ENCODE measurements at regions not wholly inside any gene's neighbourhood (a gene's known extent, or its start where the extent isn't known, plus 50 kb on each side); places are given as distances from the start of the nearest gene placed in this dataset.
A peak's percentile ranks its signal among the peaks of the same experiment; 100 is the strongest.

DNA sequence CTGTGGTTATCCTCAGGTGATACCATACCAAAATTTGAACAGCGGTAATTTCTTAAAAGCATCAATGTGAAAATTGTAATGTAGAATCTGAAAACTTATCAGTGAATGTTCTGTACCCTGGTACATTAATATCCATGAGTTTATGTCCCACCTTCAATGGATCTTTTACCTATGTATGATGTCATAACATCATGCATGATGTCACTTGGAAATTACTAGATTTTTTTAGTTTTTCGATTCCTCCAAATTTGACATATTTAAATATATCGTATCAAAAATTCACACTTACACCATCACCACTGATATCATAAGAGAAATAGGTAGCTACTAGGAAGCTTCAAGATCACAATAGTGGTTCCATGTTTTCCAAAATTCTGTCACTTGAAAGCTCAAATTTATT lies 95.0 kb upstream of the AKR1E2 start:
- DNase-seq: no peak

GRCh38 chr10:4725917-4726606 lies 99.9 kb upstream of the AKR1E2 start:
- DNase-seq: peak; percentile 14

- DNase-seq: no peak
Measured at GRCh38 chr10:4723860-4724259, 102.1 kb upstream of the AKR1E2 start.

DNA sequence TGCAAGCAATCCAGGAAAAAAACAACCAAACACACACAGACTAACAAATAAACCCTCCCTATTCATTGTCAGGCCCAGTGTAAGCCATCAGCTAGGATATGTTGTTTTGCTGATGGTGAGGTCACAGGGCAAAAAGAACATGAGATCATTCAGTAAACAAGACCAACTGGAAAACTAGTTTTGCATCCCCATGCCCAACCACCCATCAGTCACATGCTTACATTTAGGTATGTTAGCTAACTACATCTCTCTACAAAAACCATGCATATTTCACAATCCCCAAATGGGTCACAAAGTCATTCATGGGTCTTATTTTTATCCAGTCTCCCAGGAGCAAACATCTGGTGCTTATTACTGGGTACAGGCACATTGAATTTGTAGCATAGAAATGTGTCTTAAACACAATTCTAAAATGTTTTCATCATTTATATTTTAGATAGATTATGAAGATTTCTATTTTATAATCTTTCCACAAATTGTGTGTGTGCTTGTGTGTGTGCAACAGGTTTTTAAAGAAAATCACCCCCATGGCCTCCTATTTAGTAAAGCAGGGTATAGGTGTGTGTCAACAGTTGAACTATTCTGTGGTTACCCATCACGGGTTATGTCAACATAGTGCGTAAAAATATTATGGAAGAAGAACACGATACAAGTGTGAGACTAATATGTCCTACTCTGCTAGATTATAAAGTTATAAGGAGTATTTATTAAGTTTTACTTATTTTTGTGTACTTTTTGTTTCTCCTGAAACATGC lies 103.8 kb upstream of the AKR1E2 start:
- no peak for DNase-seq

- no peak for DNase-seq
Measured at GRCh38 chr10:4720463-4720862, 105.5 kb upstream of the AKR1E2 start.

DNA sequence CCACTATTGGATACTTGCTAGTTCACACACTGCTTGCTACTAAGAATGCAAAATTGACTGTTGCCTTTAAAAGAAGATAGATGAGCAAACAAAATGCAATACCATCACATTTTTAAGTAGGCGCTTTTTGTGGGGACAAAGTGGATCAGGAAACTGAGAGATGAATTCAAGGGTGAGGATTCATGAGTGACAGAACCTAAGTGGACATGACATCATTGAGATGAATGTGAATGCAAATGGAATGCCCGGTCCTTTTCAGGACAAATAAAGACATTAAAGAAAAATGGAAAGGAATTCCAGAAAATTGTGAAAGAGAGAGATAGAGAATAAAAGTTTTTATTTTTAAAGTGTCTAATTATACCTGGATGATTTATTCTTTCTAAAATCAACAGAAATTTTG lies 106.3 kb upstream of the AKR1E2 start:
- DNase-seq: no peak

DNA sequence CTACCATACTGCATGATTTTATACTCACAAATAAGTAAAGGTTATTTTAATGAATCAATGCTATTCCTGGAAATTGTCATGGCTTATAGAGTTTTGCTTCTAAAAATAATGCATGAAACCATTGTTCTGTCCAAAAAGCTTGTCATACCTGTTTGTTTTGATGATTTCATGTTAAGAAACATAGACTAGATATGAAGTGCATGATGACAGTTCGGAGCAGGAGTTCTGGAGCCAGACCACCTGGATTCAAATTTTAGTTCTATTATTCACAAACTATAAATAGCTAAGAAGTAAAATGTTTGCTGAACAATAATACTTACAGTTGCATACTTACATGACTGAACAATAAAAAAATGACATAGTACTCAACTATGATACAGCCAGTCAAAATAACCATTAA lies 107.0 kb upstream of the AKR1E2 start:
- no peak for DNase-seq

DNA sequence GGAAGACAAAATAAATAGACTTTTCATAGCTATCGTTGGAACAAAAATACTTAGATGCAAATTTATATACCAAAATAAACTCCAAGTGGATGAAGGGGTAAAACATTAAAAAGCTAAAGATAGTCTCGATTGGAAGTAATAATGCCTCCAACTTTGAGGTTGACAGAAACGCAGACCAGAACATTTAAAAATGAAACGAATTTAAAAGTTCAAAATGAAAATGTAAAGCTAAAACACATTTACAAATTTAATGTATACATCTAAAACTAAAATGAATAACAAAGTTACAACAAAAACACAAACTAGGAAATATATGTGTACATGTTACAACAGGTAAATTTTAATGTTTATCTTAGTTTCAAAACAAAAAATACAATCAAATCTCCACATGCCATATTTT lies 107.5 kb upstream of the AKR1E2 start:
- DNase-seq: no peak

- DNase-seq: no peak
Measured at GRCh38 chr10:4717670-4718069, 108.3 kb upstream of the AKR1E2 start.

- no peak for DNase-seq
Measured at GRCh38 chr10:4710858-4711257, 115.1 kb upstream of the AKR1E2 start.

- DNase-seq: no peak
Measured at GRCh38 chr10:4708123-4708759, 117.8 kb upstream of the AKR1E2 start.

DNA sequence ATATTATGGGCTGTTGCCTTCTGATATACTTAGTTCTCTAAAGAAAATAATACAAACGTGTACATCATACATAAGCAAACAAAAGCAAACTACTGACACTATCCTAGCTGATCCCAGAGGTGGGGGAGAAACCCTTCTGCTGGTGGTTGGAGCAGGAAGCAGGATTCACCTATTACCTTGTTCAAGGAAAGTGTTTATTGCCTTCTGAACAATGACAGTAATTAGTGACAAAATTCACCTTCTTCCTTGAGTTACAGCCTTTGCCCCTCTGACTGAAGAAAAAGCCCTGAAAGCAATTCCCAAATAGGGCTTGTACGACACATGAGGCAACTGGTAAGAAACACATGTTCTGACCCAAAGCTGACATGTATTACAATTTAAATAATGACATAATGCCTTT lies 118.8 kb upstream of the AKR1E2 start:
- DNase-seq: no peak

GRCh38 chr10:4704034-4704545 lies 121.9 kb upstream of the AKR1E2 start:
- peak; percentile 23 for DNase-seq

DNA sequence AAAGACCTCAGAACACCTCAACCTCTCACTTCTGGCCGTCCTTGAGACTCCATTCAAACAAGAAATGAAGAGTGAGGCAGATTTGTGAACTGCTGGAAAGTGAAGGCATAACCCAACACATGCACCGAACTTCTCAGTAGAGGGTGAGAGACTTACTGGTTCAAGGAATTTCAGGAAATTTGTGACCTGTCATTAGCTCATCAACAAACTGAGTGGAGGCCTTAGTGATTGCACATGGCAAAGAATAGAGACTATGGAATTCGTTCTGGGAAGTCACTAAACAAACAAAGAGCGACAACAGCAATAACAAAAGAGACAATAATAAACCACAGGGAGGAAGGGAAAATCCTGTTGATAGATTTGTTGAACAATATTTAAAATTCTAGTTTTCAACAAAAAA lies 125.0 kb upstream of the AKR1E2 start:
- DNase-seq: no peak

GRCh38 chr10:4699950-4700730 lies 125.9 kb upstream of the AKR1E2 start:
- DNase-seq: no peak

DNA sequence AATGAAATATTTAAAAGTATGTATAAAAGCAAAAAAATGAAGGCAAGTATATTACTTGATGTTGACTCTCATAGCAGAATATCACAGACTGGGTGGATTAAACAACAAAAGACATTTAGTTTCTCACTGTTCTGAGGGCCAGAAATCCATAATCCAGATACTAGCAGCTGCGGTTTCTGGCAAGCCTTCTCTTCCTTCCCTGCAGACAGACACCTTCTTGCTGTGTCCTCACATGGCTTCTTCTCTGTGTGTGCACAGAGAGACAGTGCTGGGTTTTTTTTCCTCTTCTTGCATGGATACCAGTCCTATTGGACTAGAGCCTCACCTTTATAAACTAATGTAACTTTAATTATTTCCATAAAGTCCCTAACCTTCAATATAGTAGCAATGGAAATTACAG lies 127.9 kb upstream of the AKR1E2 start:
- DNase-seq: no peak

DNA sequence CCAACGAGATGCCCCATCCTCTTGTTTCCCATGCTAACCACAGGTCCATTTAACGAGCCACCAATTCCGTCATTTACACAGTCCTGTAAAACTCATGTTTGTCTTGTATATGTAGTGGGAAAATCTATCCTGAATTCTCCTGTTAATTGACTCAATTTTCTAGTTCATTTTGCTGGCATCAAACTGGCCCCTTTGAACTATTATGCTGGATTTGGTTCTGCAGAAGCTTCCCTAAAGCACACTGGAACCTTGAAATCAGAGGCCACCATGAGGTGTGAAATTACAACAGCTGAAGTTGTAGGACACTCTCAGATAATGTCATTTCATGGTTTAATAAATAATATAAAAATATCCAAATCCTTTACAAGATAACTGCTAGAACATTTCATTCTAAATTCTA lies 129.8 kb upstream of the AKR1E2 start:
- no peak for DNase-seq

DNA sequence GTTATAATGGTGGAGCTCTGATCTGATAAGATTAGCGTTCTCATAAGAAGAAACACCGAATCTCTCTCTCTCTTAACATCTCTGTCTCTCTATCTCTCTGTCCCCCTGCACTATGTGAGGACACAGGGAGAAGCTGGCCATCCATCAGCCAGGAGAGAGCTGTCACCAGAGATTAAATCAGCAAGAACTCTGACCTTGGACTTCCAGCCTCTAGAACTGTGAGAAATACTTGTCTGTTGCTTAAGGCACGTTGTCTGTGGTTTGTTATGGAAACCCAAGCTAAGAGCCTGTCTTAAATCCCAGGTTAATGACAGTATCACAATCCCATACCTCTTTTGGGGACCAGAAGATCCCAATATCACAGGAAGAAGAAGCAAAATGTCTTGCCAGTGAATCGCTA lies 132.0 kb upstream of the AKR1E2 start:
- DNase-seq: no peak

DNA sequence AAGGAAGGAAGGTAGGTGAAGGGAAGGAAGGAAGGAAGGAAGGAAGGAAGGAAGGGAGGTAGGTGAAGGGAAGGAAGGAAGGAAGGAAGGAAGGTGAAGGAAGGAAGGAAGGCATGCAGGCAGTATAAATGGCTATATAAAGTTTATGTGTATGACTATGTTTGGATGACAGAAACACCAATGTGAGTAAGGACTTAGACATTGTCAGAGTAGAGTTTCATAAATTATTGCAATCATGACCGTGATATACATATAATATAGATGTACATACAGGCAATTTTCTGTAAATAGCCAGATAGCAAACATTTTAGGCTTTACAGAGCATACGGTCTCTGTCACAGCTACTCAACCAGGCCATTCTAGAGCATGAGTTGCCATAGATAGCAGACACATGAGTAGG lies 133.8 kb upstream of the AKR1E2 start:
- no peak for DNase-seq

DNA sequence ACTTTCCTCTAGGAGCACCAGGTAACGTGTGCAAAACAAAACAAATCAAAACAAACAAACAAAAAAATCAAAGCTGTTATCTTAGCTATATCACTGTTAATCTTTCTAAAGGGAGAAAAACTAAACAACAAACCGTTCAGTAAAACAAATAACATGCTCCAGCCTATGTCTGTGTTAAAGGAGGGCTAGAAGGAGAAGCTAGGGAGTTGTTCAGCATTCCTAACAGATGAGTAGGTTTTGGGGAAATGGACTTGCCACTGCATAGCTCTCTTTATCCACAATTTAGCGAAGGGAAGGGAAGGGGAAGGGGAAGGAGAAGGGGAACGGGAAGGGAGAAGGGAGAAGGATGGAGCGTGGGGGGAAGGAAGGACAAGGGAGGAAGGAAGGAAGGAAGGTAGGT lies 134.2 kb upstream of the AKR1E2 start:
- no peak for DNase-seq

DNA sequence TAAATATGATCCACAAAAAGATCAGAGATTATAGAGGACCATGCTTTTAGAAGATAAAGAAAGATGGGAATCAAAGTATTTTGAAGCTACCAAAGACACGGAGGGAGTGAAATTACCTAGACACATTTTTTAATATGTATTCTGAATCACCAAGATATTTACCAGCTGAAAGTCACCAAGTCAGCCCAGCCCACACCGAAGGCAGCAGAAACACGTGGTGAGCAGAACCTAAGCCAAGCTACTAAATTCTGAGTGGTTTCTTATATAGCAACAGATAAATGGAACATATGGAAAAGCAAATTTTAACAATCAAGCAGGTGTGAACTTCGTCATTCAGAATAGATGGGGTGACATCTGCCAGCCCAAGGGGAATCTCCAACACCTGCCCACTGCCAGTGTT lies 134.7 kb upstream of the AKR1E2 start:
- no peak for DNase-seq

DNA sequence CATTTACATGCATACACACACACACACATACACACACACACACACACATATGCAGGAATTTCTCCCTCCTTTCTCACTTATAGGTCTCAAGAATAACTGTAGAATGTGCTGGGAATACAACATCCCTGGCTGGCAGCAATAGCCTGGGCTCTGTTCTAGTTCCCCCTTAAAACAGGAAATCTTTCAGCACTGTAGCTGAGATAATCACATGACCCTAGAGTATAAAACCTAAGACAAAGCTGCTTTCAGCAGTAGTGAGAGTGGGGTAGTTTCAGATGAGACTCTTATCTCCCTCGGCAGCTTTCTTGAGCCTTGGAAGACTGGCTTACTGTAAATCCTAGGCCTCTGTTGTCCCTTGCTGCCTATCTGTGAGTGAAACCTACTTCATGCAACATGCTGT lies 137.4 kb upstream of the AKR1E2 start:
- DNase-seq: no peak

GRCh38 chr10:4688168-4688567 lies 137.8 kb upstream of the AKR1E2 start:
- no peak for DNase-seq

All from activated CD4-positive, alpha-beta T cell treated with anti-CD3 and anti-CD28 coated beads, Interleukin-2, amount 50 U/mL, for 16 hours (primary cell).